Adrenal gland (tissue), 9 donors: ENCODE measurements at regions not wholly inside any gene's neighbourhood (a gene's known extent, or its start where the extent isn't known, plus 50 kb on each side); places are given as distances from the start of the nearest gene placed in this dataset.
"Not testable (repeated sequence)": the region's sequence is repeated elsewhere in the genome, so short reads cannot be mapped to it uniquely, and the experiment has no call there.

Source experiments
- DNase-seq, 7 donors: peaks; one replicate each; pipeline ENCODE4 v3.0.0-alpha.2; 2019 to 2020
- H3K27ac ChIP-seq, 5 donors: fragments of 200-600 bp; sonication (generic) in 4 of 5; 1 replicate in 3 of 5; 2 replicates in 2 of 5; pipeline versions ENCODE4 v1.5.1 to v1.8.0; 2016 to 2020; ENCODE audit warnings: mild to moderate bottlenecking in 1 of 5
- H3K27me3 ChIP-seq: fragments of 200-600 bp; 2 replicates; pipeline ENCODE4 v1.8.0; 2021
- H3K36me3 ChIP-seq, 2 donors: fragments of 200-600 bp; replicated peaks in 1 of 2; 1 replicate in 1 of 2; 2 replicates in 1 of 2; pipeline versions ENCODE4 v1.5.1 to v1.8.0; 2018 to 2022
- H3K4me1 ChIP-seq, 2 donors: fragments of 200-600 bp; replicated peaks in 1 of 2; 1 replicate in 1 of 2; 2 replicates in 1 of 2; pipeline versions ENCODE4 v1.5.1 to v1.8.0; 2018 to 2021
- H3K4me3 ChIP-seq, 4 donors: fragments of 200-600 bp; sonication (generic) in 3 of 4; one replicate each; pipeline ENCODE4 v1.5.1; 2016 to 2018
- H3K9me3 ChIP-seq, 3 donors: fragments of 200-600 bp; sonication (generic) in 1 of 3; replicated peaks in 1 of 3; 1 replicate in 2 of 3; 2 replicates in 1 of 3; pipeline versions ENCODE4 v1.5.1 to v1.8.0; 2016 to 2021
- CTCF ChIP-seq, 6 experiments: fragments of 450-650 bp in 4 of 6; fragments of 200-600 bp in 2 of 6; sonication (generic) in 1 of 6; IDR thresholded peaks; 1 replicate in 5 of 6; 2 replicates in 1 of 6; pipeline versions ENCODE4 v1.5.1 to v1.8.0; 2016 to 2021; ENCODE audit warnings: antibody characterized with exemption in 6 of 6, mild to moderate bottlenecking in 2 of 6, moderate library complexity in 1 of 6
- POLR2A ChIP-seq, 2 donors: fragments of 450-650 bp; IDR thresholded peaks; one replicate each; pipeline ENCODE4 v1.6.1; 2017; ENCODE audit warnings: antibody characterized with exemption in 2 of 2, mild to moderate bottlenecking in 2 of 2, moderate library complexity in 1 of 2
- WGBS, 4 donors: extraction: QIAGEN DNeasy Blood & Tissue Kit in 2 of 4; methylation state at CpG; one replicate each; pipeline versions ENCODE4 v1.1.5 to v1.1.7; 2013 to 2017; 5-methylcytosine and 5-hydroxymethylcytosine counted together
- intact Hi-C, 2 donors: fragments of 100-400 bp; cut with DNase I; formaldehyde crosslinking; loops; one replicate each; pipeline versions ENCODE4 v1.14.1 to v1.15.0; 2022 to 2023
- donor health status: healthy with polysubstance abuse.
- donor health status: Bipolar disorder and iron deficiency.
- donor health status: DM: yes; HTN: yes; CAD: no.
- donor health status: DM: no; HTN: no; CAD: no.
- donor health status: DM: no; HTN: no; CAD: no.

- intact Hi-C loops, result no loop called here
- Histone ChIP-seq H3K9me3 (no peaks in the 10 kb centered on the region), H3K36me3 (no peaks in the 10 kb centered on the region), H3K4me3 (no peak overlapping the region), H3K27me3 (no peaks in the 10 kb centered on the region), H3K27ac (no peak overlapping the region), H3K4me1 (no peaks in the 10 kb centered on the region)
- no peak for DNase-seq
- TF ChIP-seq CTCF (IDR thresholded peaks at IDR 0.05) (no peak), POLR2A (IDR thresholded peaks at IDR 0.05) (no peak)
- 64 to 81% (median 74%) methylated on average over 1 of the region's 1 CpG for WGBS, 4 donors
These were observed 125.8 kb upstream of the STARD13 start for GRCh38 chr13:33411312-33411711.

- DNase-seq, result no peak
- TF ChIP-seq CTCF (IDR thresholded peaks at IDR 0.05) (no peak), POLR2A (IDR thresholded peaks at IDR 0.05) (no peak)
- WGBS, 4 donors, result 87 to 98% (median 94%) methylated on average over 1 of the region's 1 CpG
These were observed 130.3 kb upstream of the STARD13 start for GRCh38 chr13:33415822-33416221.

GRCh38 chr13:33418224-33418953 lies 132.8 kb upstream of the STARD13 start:
- intact Hi-C loops, H3K27ac ChIP-seq, H3K27me3 ChIP-seq, H3K36me3 ChIP-seq, DNase-seq, H3K4me1 ChIP-seq, H3K4me3 ChIP-seq, H3K9me3 ChIP-seq: not testable (repeated sequence)
- 81 to 88% (median 86%) methylated on average over 7 of the region's 7 CpGs for WGBS, 4 donors

More at GRCh38 chr13:33415822-33416221, 130.3 kb upstream of the STARD13 start:
- Histone ChIP-seq H3K4me3 (no peak overlapping the region), H3K27ac (no peak overlapping the region), H3K4me1 (no peaks in the 10 kb centered on the region), H3K9me3 (no peaks in the 10 kb centered on the region), H3K36me3 (no peaks in the 10 kb centered on the region), H3K27me3 (no peaks in the 10 kb centered on the region)
- intact Hi-C loops, result no loop called here

GRCh38 chr13:33420117-33420516 lies 134.6 kb upstream of the STARD13 start:
- H3K27ac ChIP-seq, H3K4me1 ChIP-seq, DNase-seq: not testable (repeated sequence)

GRCh38 chr13:33426131-33426530 lies 140.6 kb upstream of the STARD13 start:
- H3K36me3 ChIP-seq, result no peaks in the 10 kb centered on the region
- no peak for TF ChIP-seq CTCF (IDR thresholded peaks at IDR 0.05)
- no peak for TF ChIP-seq POLR2A (IDR thresholded peaks at IDR 0.05)
- no peak overlapping the region for H3K4me3 ChIP-seq
- no peak for DNase-seq
- H3K9me3 ChIP-seq, result no peaks in the 10 kb centered on the region
- intact Hi-C loops, result no loop called here
- H3K27ac ChIP-seq, result no peak overlapping the region
- H3K27me3 ChIP-seq, result no peaks in the 10 kb centered on the region
- H3K4me1 ChIP-seq, result no peaks in the 10 kb centered on the region
- WGBS, 4 donors, result 89 to 95% (median 92%) methylated on average over 1 of the region's 1 CpG

More at GRCh38 chr13:33420117-33420516, 134.6 kb upstream of the STARD13 start:
- intact Hi-C loops, H3K9me3 ChIP-seq, H3K4me3 ChIP-seq, H3K27me3 ChIP-seq, H3K36me3 ChIP-seq: not testable (repeated sequence)
